Ascending aorta (tissue), 2 donors: ENCODE measurements at regions not wholly inside any gene's neighbourhood (a gene's known extent, or its start where the extent isn't known, plus 50 kb on each side); places are given as distances from the start of the nearest gene placed in this dataset.
"Not testable (repeated sequence)": the region's sequence is repeated elsewhere in the genome, so short reads cannot be mapped to it uniquely, and the experiment has no call there.

Experiments
- DNase-seq, 2 donors: peaks; one replicate each; pipeline ENCODE4 v3.0.0-alpha.2; 2019; ENCODE audit warnings: low spot score in 2 of 2
- H3K27ac ChIP-seq, 2 donors: fragments of 200-600 bp; sonication (generic); one replicate each; pipeline ENCODE4 v1.5.1; 2016 to 2017; ENCODE audit warnings: mild to moderate bottlenecking in 1 of 2
- H3K27me3 ChIP-seq: fragments of 200-600 bp; sonication (generic); one replicate; pipeline ENCODE4 v1.5.1; 2017
- H3K36me3 ChIP-seq, 2 donors: fragments of 200-600 bp; sonication (generic); one replicate each; pipeline ENCODE4 v1.5.1; 2016
- H3K4me1 ChIP-seq, 2 donors: fragments of 200-600 bp; sonication (generic); one replicate each; pipeline ENCODE4 v1.5.1; 2016 to 2017; ENCODE audit warnings: mild to moderate bottlenecking in 1 of 2
- H3K4me3 ChIP-seq, 2 donors: fragments of 200-600 bp; sonication (generic); one replicate each; pipeline ENCODE4 v1.5.1; 2016 to 2017; ENCODE audit warnings: mild to moderate bottlenecking in 1 of 2
- H3K9me3 ChIP-seq, 2 donors: fragments of 200-600 bp; sonication (generic); one replicate each; pipeline ENCODE4 v1.5.1; 2016
- intact Hi-C: fragments of 100-400 bp; cut with DNase I; formaldehyde crosslinking; loops from one replicate; pipeline ENCODE4 v1.15.1; 2023
- TF ChIP-seq, protein P1 (sequence below), 3 experiments: fragments of 200-600 bp in 2 of 3; fragments of 450-650 bp in 1 of 3; sonication (generic) in 2 of 3; IDR thresholded peaks; one replicate each; pipeline ENCODE4 v1.5.1; 2016 to 2019; ENCODE audit warnings: antibody characterized with exemption in 3 of 3, mild to moderate bottlenecking in 1 of 3, moderate library complexity in 1 of 3

GRCh38 chr12:71329956-71330355 lies 109.6 kb upstream of the LGR5 start:
- TF ChIP-seq, protein P1, sequence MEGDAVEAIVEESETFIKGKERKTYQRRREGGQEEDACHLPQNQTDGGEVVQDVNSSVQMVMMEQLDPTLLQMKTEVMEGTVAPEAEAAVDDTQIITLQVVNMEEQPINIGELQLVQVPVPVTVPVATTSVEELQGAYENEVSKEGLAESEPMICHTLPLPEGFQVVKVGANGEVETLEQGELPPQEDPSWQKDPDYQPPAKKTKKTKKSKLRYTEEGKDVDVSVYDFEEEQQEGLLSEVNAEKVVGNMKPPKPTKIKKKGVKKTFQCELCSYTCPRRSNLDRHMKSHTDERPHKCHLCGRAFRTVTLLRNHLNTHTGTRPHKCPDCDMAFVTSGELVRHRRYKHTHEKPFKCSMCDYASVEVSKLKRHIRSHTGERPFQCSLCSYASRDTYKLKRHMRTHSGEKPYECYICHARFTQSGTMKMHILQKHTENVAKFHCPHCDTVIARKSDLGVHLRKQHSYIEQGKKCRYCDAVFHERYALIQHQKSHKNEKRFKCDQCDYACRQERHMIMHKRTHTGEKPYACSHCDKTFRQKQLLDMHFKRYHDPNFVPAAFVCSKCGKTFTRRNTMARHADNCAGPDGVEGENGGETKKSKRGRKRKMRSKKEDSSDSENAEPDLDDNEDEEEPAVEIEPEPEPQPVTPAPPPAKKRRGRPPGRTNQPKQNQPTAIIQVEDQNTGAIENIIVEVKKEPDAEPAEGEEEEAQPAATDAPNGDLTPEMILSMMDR (IDR thresholded peaks at IDR 0.05), result no peak
- DNase-seq, result no peak
- H3K27ac ChIP-seq, result no peak overlapping the region
- intact Hi-C loops, result no loop called here
- H3K4me1 ChIP-seq, result no peaks in the 10 kb centered on the region
- H3K36me3 ChIP-seq, result no peaks in the 10 kb centered on the region
- H3K9me3 ChIP-seq, result no peaks in the 10 kb centered on the region
- H3K4me3 ChIP-seq, result no peak overlapping the region
- H3K27me3 ChIP-seq, result no peaks in the 10 kb centered on the region

DNA sequence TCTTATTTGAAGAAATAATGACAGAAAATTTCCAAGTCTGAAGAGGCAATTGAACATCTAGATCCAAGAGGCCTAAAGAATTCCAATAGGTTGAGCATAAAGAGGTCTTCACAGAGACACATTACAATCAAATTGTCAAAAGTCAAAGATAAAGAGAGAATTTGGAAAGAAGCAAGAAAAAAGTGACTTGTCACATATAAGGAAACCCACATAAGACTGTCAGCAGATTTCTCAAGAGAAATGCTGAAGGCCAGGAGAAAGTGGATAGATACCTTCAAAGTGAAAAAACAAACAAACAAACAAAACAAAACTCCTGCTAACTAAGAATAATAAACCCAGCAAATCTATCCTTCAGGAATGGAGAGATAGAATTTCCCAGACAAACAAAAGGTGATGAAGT lies 118.1 kb upstream of the LGR5 start:
- H3K4me3 ChIP-seq, result no peak overlapping the region
- TF ChIP-seq, protein P1 (IDR thresholded peaks at IDR 0.05), result no peak

DNA sequence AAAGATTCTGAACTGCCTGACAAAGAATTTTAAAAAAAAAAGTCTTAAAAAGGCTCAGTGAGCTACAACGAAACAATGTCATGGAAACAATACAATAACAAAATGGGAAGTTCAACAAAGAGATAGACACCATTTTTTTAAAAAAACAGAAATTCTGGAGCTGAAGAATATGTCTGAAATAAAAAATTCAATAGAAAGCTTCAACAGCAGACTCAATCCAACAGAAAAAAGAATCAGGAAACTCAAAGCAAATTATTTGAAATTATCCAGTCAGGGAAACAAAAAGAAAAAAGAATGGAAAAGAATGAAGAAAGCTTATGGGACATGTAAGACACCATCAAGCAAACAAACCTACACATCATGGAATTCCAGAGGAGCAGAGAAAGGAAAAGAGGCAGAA lies 118.5 kb upstream of the LGR5 start:
- no peaks in the 10 kb centered on the region for H3K36me3 ChIP-seq
- DNase-seq, result no peak
- intact Hi-C loops, result no loop called here

More for the DNA sequence above, 118.1 kb upstream of the LGR5 start:
- intact Hi-C loops, result no loop called here
- H3K4me1 ChIP-seq, result no peaks in the 10 kb centered on the region
- H3K36me3 ChIP-seq, result no peaks in the 10 kb centered on the region
- peaks cover 13 to 15% of the 10 kb centered on the region in 2 donors for H3K9me3 ChIP-seq
- DNase-seq, result no peak
- H3K27me3 ChIP-seq, result no peaks in the 10 kb centered on the region
- no peak overlapping the region for H3K27ac ChIP-seq

DNA sequence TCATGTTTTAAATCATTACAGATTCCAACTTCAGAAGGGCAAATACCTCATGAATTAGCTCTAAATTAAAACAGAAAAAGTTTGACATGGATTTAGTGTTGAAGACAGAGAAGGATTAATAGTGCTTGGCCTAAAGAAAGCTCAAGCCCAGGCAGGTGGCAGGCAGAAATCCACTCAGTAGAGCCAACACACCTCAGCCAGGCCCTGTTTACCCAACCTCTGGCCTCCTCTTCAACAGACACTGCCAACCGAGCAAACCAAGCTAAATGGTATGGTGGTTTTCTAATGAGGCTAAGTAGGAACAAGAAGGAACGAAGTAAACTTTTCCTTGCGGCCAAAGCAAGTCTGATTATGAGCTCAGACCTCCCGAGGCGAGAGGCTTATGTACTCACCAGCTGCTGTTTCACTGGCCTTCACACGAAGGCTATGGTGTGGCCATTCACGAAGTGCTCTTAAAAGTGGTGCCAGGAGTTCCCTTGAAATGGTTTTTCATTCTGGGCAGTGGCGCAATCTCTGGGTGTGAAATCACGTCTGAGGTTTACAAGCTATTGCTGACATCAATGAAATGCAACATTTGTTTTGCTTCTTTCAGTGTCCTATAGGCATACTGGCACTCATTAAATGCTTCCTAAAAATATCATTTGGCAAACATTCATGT lies 124.1 kb upstream of the LGR5 start:
- no peak overlapping the region for H3K4me3 ChIP-seq
- intact Hi-C loops, result no loop called here
- TF ChIP-seq, protein P1 (IDR thresholded peaks at IDR 0.05), result no peak
- no peaks in the 10 kb centered on the region for H3K36me3 ChIP-seq
- no peak for DNase-seq
- no peak overlapping the region for H3K27ac ChIP-seq
- H3K9me3 ChIP-seq, result no peaks in the 10 kb centered on the region
- H3K27me3 ChIP-seq, result no peaks in the 10 kb centered on the region
- no peaks in the 10 kb centered on the region for H3K4me1 ChIP-seq

More for the DNA sequence above, 118.5 kb upstream of the LGR5 start:
- Histone ChIP-seq H3K9me3 (peaks cover 13 to 15% of the 10 kb centered on the region in 2 donors), H3K27me3 (no peaks in the 10 kb centered on the region), H3K4me3 (no peak overlapping the region), H3K27ac (no peak overlapping the region), H3K4me1 (no peaks in the 10 kb centered on the region)
- TF ChIP-seq, protein P1 (IDR thresholded peaks at IDR 0.05), result no peak

GRCh38 chr12:71312768-71313403 lies 126.7 kb upstream of the LGR5 start:
- Histone ChIP-seq H3K4me3 (no peak overlapping the region), H3K9me3 (no peaks in the 10 kb centered on the region), H3K4me1 (no peaks in the 10 kb centered on the region), H3K27me3 (no peaks in the 10 kb centered on the region), H3K36me3 (no peaks in the 10 kb centered on the region), H3K27ac (no peak overlapping the region)
- DNase-seq, result no peak
- TF ChIP-seq, protein P1 (IDR thresholded peaks at IDR 0.05), result no peak
- intact Hi-C loops, result no loop called here

GRCh38 chr12:71311611-71312010 lies 128.0 kb upstream of the LGR5 start:
- DNase-seq, H3K27ac ChIP-seq, H3K9me3 ChIP-seq, intact Hi-C loops, H3K36me3 ChIP-seq, H3K4me1 ChIP-seq, H3K27me3 ChIP-seq, H3K4me3 ChIP-seq: not testable (repeated sequence)
